Urothelium cell line (cell line): ENCODE measurements at regions not wholly inside any gene's neighbourhood (a gene's known extent, or its start where the extent isn't known, plus 50 kb on each side); places are given as distances from the start of the nearest gene placed in this dataset.

Source experiments
- DNase-seq: peaks from one replicate; pipeline ENCODE4 v3.0.0; 2011; ENCODE audit warnings: low spot score, mixed read lengths
- FAIRE-seq: peaks from 2 replicates; lab custom pipeline; 2011; peaks lifted over from hg19 to GRCh38; lab: Jason Lieb, UNC

GRCh38 chr2:52895726-52896340, 871.8 kb upstream of the CHAC2 start:
- DNase-seq = no peak
- no peak for FAIRE-seq

- no peak for FAIRE-seq
- no peak for DNase-seq
Observed at GRCh38 chr2:52886556-52886955, 881.0 kb upstream of the CHAC2 start.

DNA sequence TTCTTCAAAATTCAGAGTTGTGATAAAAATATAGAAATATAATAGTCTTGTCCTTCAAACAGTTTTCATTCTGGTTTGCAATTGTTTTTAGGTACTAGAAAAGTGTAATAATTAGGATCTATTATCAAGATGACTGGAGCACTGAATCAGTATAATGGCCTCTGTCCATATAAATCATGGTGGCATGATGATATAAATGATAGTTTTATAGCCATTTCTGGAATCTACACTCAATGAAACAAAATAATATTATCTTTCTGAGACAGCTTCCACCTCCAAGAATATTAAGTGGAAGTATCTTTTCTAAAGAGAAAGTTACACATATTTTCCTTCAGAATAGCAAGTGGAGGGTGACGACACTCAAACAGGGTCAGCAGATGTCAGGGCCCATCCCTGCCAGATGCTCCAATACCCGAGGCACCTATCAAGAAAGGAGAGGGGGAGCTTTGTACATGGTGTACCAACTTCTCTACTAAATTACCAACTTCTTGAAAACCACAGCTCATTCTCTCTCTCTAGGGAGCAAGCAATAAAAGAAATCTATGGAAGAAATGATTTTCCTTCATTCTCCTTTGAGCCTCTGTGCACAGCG, 882.7 kb upstream of the CHAC2 start:
- FAIRE-seq = no peak

GRCh38 chr2:52882974-52883373, 884.6 kb upstream of the CHAC2 start:
- DNase-seq = no peak
- FAIRE-seq = peak; percentile 94

More for the DNA sequence above, 882.7 kb upstream of the CHAC2 start:
- no peak for DNase-seq

DNA sequence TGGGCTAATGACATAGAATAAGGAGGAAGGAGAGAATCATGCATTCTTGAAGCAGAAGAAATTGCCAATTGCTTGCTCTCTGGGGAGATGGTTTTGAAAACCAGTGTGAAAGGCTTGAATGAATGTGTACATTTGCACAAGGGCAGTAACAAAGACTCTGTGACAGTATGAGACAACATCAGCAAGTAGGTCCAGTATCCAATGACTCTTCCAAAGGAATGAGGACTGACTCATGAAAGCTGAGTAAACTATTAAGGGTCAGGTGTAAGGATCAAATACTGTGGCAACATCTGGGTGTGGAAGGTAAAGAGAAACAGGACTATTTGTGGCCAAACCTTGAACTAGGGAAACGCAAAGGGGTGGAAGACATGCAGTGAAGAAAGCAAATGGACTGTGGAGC, 886.0 kb upstream of the CHAC2 start:
- peak; percentile 12 for DNase-seq
- FAIRE-seq = no peak

DNA sequence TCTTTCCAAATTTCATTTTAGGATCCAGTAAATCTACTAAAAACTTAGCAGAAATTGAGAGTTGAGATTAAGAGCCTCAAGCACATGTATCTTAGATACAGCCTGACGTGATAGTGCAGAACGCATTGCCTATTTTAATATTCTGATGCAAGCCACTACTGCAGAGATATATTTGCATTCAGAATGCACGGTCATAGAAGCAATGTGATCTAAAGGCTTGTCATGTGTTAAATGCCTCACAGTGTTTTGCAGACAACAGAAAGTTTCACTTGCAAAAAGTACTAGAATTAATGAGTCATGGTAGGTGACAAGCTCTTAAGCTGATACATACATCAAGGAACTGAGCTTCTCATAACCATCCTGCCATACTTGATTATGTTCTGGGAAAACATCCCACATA, 886.7 kb upstream of the CHAC2 start:
- FAIRE-seq = no peak
- no peak for DNase-seq

DNA sequence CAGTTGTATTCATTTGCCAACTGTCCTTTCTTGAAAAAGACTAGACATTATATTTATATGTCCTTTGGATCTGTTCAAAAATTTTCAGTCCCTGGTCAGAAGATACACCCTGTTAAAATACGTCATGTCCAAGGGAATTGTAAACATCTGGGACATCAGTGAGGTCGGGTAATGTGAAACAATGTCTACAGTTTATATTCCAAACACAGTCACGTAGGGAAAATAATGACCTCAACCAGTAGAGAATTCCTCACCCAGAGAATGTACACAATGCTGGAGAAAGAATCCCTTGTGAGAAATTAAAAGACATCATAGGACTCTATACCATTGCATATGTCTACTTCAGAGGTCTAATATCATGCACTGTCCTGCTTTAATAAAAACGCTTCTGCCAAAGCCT, 888.0 kb upstream of the CHAC2 start:
- FAIRE-seq (peak; percentile 20), DNase-seq (no peak)

GRCh38 chr2:52877703-52878102, 889.9 kb upstream of the CHAC2 start:
- FAIRE-seq (no peak), DNase-seq (no peak)

GRCh38 chr2:52874466-52875106, 893.0 kb upstream of the CHAC2 start:
- FAIRE-seq (no peak), DNase-seq (no peak)

DNA sequence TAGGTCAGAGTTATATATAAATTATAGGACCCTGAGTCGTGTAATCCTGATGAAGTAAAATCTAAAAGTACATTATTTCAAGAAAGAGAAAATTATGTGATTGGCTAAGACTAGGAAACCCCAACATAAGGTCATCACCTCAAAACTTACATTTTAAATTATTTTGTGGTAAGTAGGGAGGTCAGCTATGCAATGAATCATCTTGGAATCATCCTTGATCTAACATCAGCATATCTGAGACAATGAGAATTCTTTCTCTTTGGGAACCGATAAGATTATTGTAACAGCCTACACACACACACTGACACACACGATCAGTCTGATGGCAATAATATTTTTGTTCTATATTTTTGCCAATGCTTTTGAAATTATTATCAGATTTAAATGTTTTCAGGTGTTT, 904.8 kb upstream of the CHAC2 start:
- no peak for FAIRE-seq
- DNase-seq = no peak

DNA sequence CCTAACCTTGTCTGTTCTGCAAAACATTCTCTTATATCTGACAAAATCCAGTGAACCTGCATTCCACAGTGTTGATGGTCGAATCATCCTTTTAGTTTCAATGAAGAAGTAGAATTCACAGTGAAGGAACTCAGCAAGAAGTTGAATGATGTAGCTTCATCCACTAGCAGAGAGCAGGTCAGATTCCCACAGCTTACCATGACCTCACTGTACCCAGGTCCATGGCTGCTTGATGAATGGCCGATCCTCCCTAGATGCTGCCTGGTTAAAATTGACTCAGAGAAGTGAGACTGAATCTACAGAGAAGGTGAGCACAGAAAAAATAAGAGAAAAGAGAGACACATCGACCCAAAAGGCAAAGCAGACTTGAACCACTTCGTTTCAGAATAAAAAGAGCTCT, 906.0 kb upstream of the CHAC2 start:
- DNase-seq (no peak), FAIRE-seq (no peak)

- no peak for DNase-seq
- FAIRE-seq = no peak
Observed at GRCh38 chr2:52859065-52859464, 908.5 kb upstream of the CHAC2 start.

DNA sequence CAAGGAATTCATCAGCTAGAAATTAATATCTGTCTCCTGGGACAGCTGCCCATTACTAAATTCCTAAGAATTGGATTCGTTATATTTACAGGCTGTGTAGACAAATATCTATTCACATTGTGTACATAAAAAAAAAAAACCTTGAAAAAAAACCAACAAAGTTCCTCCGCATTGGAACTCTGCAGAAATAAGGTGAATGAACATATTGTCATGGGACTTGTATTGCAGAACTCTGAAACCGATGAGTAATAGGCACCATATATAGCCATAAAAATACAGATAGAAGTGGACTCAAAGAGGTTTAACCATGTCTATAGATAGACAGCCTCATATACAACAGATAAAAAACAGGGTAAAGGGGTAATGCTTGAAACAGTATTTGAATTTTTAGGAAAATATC, 909.9 kb upstream of the CHAC2 start:
- no peak for FAIRE-seq

GRCh38 chr2:52852006-52852405, 915.6 kb upstream of the CHAC2 start:
- DNase-seq = no peak
- FAIRE-seq = no peak

More for the DNA sequence above, 909.9 kb upstream of the CHAC2 start:
- DNase-seq = no peak

DNA sequence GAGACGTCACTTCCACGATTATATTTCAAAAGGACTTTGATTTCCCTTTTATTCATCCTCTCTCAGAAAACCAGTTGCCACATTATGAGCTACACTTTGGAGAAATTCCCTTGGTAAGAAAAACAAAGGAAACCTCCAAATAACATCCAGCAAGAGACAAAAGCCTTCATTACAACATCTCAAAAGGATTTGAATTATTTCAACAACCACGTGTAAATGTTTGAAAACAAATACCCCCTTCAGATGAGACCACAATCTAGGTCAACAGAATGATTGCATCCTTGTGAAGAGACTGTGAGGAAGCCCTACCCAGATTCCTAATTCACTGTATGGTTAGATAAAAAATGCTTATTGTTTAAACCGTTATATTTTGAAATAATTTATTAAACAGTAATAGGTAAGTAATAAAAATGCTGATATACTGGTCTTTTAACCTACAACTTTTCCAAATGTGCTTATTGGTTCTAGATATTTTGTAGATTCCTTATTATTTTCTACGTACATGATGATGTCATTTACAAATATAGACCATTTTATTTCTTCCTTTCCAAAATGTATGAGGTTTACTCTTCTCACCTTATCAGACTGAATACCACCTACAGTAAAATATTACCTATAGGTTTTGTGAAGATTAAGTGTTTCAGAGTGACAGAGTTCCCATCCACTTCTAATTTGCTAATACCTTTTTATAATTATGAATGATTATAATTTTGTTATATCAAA, 922.7 kb upstream of the CHAC2 start:
- DNase-seq (no peak), FAIRE-seq (no peak)

- DNase-seq (no peak), FAIRE-seq (no peak)
Observed at GRCh38 chr2:52835909-52836308, 931.7 kb upstream of the CHAC2 start.

- DNase-seq (no peak), FAIRE-seq (no peak)
Observed at GRCh38 chr2:52831216-52831615, 936.4 kb upstream of the CHAC2 start.

- FAIRE-seq = no peak
- no peak for DNase-seq
Observed at GRCh38 chr2:52828112-52828511, 939.5 kb upstream of the CHAC2 start.

DNA sequence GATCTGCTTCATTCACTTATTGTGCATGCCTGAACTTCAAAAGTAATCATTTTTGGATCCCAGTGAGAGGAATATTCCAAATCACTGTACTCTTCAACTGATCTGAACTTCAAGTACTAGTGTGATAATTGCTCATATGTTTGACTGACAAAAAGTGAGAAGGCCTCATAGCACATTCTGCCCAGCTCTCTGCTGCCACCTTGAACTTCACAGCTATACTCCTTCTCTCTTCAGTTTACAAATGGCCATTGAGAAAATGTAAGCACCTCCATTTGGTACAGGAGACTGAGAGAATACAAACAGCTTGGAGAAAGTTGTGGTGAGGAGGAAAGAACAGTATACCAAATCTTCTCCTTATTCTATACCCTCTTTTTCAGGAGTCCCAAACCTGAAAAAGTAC, 946.0 kb upstream of the CHAC2 start:
- DNase-seq (no peak), FAIRE-seq (no peak)

DNA sequence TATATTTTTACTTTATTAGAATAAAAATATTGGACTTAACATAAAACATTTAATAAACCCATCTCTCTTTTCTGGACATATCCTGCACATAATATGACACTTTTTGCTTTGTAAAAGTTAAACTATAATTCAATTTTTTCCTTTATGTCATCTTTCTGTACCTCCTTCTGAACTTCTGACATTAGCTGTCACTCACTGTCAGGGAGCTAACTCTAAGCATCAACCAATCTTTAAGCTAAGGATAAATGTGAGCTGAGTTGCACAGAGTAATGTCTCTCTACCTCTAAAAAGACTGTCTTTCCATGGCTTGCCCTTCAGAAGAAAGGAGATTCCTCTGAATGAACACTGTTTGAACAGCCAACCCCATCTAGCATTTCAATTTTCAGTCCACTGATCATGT, 948.6 kb upstream of the CHAC2 start:
- DNase-seq (no peak), FAIRE-seq (no peak)

DNA sequence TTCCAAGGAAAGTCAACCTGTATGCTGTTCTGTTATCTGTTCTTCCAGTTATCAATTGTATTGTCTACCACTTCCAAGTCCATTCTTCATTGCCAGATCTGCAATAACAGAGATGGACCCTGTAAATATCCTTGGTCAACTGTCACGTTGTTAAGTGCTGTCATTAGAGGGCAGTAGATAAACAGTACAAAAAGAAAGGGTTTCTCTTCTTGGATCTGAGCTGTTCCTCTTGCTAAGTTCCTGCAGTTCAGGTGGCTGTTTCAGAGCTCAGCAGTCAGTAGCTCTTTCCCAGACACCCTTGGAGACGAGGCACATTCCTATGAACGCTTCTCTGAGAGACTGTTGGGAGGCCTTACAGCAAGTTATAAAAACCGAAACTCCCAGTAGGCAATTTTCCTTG, 957.1 kb upstream of the CHAC2 start:
- FAIRE-seq = peak; percentile 62
- peak; percentile 33 for DNase-seq

- FAIRE-seq (no peak), DNase-seq (no peak)
Observed at GRCh38 chr2:52805901-52806410, 961.6 kb upstream of the CHAC2 start.
